Osteocyte (in vitro differentiated cells): ENCODE measurements at regions not wholly inside any gene's neighbourhood (a gene's known extent, or its start where the extent isn't known, plus 50 kb on each side); places are given as distances from the start of the nearest gene placed in this dataset.

ENCODE experiments used
- DNase-seq: peaks from one replicate; pipeline ENCODE4 v3.0.0; 2021; ENCODE audit warnings: mixed read lengths; ENCODE audit not compliant: unreplicated experiment; ENCODE audit errors: extremely low spot score
- H3K27ac Mint-ChIP-seq: one replicate; pipeline ENCODE4 v1.8.0; 2021; ENCODE audit warnings: mild to moderate bottlenecking, mixed read lengths; ENCODE audit not compliant: unreplicated experiment
- H3K27me3 Mint-ChIP-seq: one replicate; pipeline ENCODE4 v1.8.0; 2021; ENCODE audit warnings: mixed read lengths; ENCODE audit not compliant: unreplicated experiment
- H3K36me3 Mint-ChIP-seq: one replicate; pipeline ENCODE4 v1.8.0; 2021; ENCODE audit warnings: mixed read lengths; ENCODE audit not compliant: unreplicated experiment
- H3K4me1 Mint-ChIP-seq: one replicate; pipeline ENCODE4 v1.8.0; 2021; ENCODE audit warnings: mixed read lengths; ENCODE audit not compliant: unreplicated experiment
- H3K4me3 Mint-ChIP-seq: one replicate; pipeline ENCODE4 v1.8.0; 2021; ENCODE audit warnings: mild to moderate bottlenecking, moderate library complexity, mixed read lengths; ENCODE audit not compliant: unreplicated experiment
- H3K9me3 Mint-ChIP-seq: one replicate; pipeline ENCODE4 v1.8.0; 2021; ENCODE audit warnings: mixed read lengths; ENCODE audit not compliant: unreplicated experiment
- TF ChIP-seq, protein P1 (sequence below): fragments of 200-600 bp; sonication (generic); IDR thresholded peaks from 2 replicates; pipeline ENCODE4 v1.5.0; 2021; ENCODE audit warnings: antibody characterized with exemption, mild to moderate bottlenecking, moderate library complexity

DNA sequence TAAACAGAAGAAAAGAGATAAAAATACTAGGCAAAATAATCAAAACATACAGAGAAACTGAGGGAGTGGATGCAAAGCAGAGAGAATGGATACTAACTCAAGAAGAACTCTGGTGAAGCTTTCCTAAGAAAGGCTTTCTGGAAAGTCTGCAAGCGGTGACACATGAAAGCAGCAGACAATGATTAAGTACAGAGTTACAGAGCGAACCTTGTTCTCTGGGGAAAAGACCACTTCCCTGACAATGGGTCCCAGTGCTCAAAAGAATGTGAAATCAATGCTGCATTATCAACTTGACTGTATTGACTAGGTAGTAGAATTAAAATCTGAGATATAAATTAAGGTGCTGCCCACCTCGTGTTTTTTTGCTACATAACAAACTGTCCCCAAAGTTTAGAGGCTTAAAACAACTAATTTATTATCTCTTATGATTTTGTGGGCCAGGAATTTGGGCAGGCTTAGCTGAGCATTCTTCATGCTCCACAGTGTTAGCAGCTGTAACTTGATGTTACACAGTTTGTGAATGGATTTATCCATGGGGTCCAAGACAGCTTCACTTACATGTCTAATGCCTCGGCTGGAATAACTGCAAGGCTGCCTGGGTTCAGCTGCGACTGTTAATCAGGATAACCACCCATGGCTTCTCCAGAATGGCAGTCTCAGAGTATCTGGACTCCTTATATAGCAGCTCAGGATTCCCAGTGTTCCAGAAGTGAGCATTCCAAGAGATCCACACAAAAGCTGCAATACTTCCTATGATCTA, 106.9 kb upstream of the INPP4B start:
- no peak for DNase-seq
- Mint-ChIP-seq H3K36me3 (no peaks in the 10 kb centered on the region), H3K4me1 (no peaks in the 10 kb centered on the region), H3K27me3 (peaks cover 5% of the 10 kb centered on the region), H3K4me3 (no peak overlapping the region), H3K27ac (no peak overlapping the region), H3K9me3 (peaks cover 12% of the 10 kb centered on the region)
- TF ChIP-seq, protein P1, sequence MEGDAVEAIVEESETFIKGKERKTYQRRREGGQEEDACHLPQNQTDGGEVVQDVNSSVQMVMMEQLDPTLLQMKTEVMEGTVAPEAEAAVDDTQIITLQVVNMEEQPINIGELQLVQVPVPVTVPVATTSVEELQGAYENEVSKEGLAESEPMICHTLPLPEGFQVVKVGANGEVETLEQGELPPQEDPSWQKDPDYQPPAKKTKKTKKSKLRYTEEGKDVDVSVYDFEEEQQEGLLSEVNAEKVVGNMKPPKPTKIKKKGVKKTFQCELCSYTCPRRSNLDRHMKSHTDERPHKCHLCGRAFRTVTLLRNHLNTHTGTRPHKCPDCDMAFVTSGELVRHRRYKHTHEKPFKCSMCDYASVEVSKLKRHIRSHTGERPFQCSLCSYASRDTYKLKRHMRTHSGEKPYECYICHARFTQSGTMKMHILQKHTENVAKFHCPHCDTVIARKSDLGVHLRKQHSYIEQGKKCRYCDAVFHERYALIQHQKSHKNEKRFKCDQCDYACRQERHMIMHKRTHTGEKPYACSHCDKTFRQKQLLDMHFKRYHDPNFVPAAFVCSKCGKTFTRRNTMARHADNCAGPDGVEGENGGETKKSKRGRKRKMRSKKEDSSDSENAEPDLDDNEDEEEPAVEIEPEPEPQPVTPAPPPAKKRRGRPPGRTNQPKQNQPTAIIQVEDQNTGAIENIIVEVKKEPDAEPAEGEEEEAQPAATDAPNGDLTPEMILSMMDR, result no peak

GRCh38 chr4:142954415-142954814, 108.3 kb upstream of the INPP4B start:
- H3K4me1 Mint-ChIP-seq, result no peaks in the 10 kb centered on the region
- TF ChIP-seq, protein P1, result no peak
- H3K36me3 Mint-ChIP-seq, result no peaks in the 10 kb centered on the region
- DNase-seq, result no peak
- H3K9me3 Mint-ChIP-seq, result peaks cover 12% of the 10 kb centered on the region
- H3K27ac Mint-ChIP-seq, result no peak overlapping the region
- no peak overlapping the region for H3K4me3 Mint-ChIP-seq
- H3K27me3 Mint-ChIP-seq, result peaks cover 15% of the 10 kb centered on the region

GRCh38 chr4:142955501-142955900, 109.4 kb upstream of the INPP4B start:
- Mint-ChIP-seq H3K9me3 (peaks cover 12% of the 10 kb centered on the region), H3K36me3 (no peaks in the 10 kb centered on the region), H3K27ac (no peak overlapping the region), H3K4me3 (no peak overlapping the region), H3K27me3 (peaks cover 15% of the 10 kb centered on the region), H3K4me1 (no peaks in the 10 kb centered on the region)
- TF ChIP-seq, protein P1, result no peak
- no peak for DNase-seq

GRCh38 chr4:142959173-142959572, 113.1 kb upstream of the INPP4B start:
- no peak overlapping the region for H3K27ac Mint-ChIP-seq
- H3K9me3 Mint-ChIP-seq, result peaks cover 12% of the 10 kb centered on the region
- no peaks in the 10 kb centered on the region for H3K4me1 Mint-ChIP-seq
- H3K27me3 Mint-ChIP-seq, result peaks cover 10% of the 10 kb centered on the region
- DNase-seq, result no peak
- TF ChIP-seq, protein P1, result no peak
- H3K36me3 Mint-ChIP-seq, result no peaks in the 10 kb centered on the region
- H3K4me3 Mint-ChIP-seq, result no peak overlapping the region

GRCh38 chr4:142960126-142960525, 114.0 kb upstream of the INPP4B start:
- no peaks in the 10 kb centered on the region for H3K36me3 Mint-ChIP-seq
- no peaks in the 10 kb centered on the region for H3K4me1 Mint-ChIP-seq
- H3K4me3 Mint-ChIP-seq, result no peak overlapping the region
- DNase-seq, result no peak
- H3K9me3 Mint-ChIP-seq, result peaks cover 8% of the 10 kb centered on the region
- TF ChIP-seq, protein P1, result no peak
- H3K27me3 Mint-ChIP-seq, result peaks cover 10% of the 10 kb centered on the region
- H3K27ac Mint-ChIP-seq, result no peak overlapping the region
